ENCODE measurements at regions not wholly inside any gene's neighbourhood (a gene's known extent, or its start where the extent isn't known, plus 50 kb on each side); places are given as distances from the start of the nearest gene placed in this dataset.

GRCh38 chr15:85296615-85297402 lies 83.6 kb upstream of the AKAP13 start:
- DNase-seq (ENCODE audit: low read depth) = peak; percentile 42
- peak; percentile 76 for TF ChIP-seq CTCF (IDR thresholded peaks at IDR 0.05; ENCODE audit: control insufficient read depth, insufficient read depth, low read depth, low read length, missing control alignments)
- H3K4me3 ChIP-seq (ENCODE audit: control insufficient read depth, low read depth, low read length) = peak overlapping the region; percentile 18; the same call in 1 of the 2 replicates

- no peak overlapping the region for H3K4me3 ChIP-seq (ENCODE audit: control insufficient read depth, low read depth, low read length)
- DNase-seq (ENCODE audit: low read depth) = no peak
- TF ChIP-seq CTCF (IDR thresholded peaks at IDR 0.05; ENCODE audit: control insufficient read depth, insufficient read depth, low read depth, low read length, missing control alignments) = no peak
These were observed 82.9 kb upstream of the AKAP13 start for GRCh38 chr15:85297537-85297936.

GRCh38 chr15:85298366-85298765 lies 82.0 kb upstream of the AKAP13 start:
- TF ChIP-seq CTCF (IDR thresholded peaks at IDR 0.05; ENCODE audit: control insufficient read depth, insufficient read depth, low read depth, low read length, missing control alignments) = no peak
- DNase-seq (ENCODE audit: low read depth) = no peak

GRCh38 chr15:85298941-85299340 lies 81.5 kb upstream of the AKAP13 start:
- DNase-seq (ENCODE audit: low read depth) = no peak
- H3K4me3 ChIP-seq (ENCODE audit: control insufficient read depth, low read depth, low read length) = no peak overlapping the region
- TF ChIP-seq CTCF (IDR thresholded peaks at IDR 0.05; ENCODE audit: control insufficient read depth, insufficient read depth, low read depth, low read length, missing control alignments) = no peak

More at GRCh38 chr15:85298366-85298765, 82.0 kb upstream of the AKAP13 start:
- H3K4me3 ChIP-seq (ENCODE audit: control insufficient read depth, low read depth, low read length) = no peak overlapping the region

- DNase-seq (ENCODE audit: low read depth) = no peak
- TF ChIP-seq CTCF (IDR thresholded peaks at IDR 0.05; ENCODE audit: control insufficient read depth, insufficient read depth, low read depth, low read length, missing control alignments) = no peak
- H3K4me3 ChIP-seq (ENCODE audit: control insufficient read depth, low read depth, low read length) = no peak overlapping the region
These were observed 78.1 kb upstream of the AKAP13 start for GRCh38 chr15:85302271-85302670.

- no peak for TF ChIP-seq CTCF (IDR thresholded peaks at IDR 0.05; ENCODE audit: control insufficient read depth, insufficient read depth, low read depth, low read length, missing control alignments)
- DNase-seq (ENCODE audit: low read depth) = no peak
- no peak overlapping the region for H3K4me3 ChIP-seq (ENCODE audit: control insufficient read depth, low read depth, low read length)
These were observed 75.4 kb upstream of the AKAP13 start for GRCh38 chr15:85305050-85305449.
